PC-3 (cell line): ENCODE measurements at regions not wholly inside any gene's neighbourhood (a gene's known extent, or its start where the extent isn't known, plus 50 kb on each side); places are given as distances from the start of the nearest gene placed in this dataset.

Experiments
- CTCF ChIP-seq: fragments of 300-600 bp; sonication (generic); conservative IDR thresholded peaks from 2 replicates; pipeline ENCODE4 v1.5.1; 2017; ENCODE audit warnings: antibody characterized with exemption, low read depth, mild to moderate bottlenecking, low read length
- EZH2 ChIP-seq: fragments of 300-600 bp; sonication (generic); IDR thresholded peaks from one replicate; pipeline ENCODE4 v1.6.1; 2017; ENCODE audit warnings: antibody characterized with exemption, mild to moderate bottlenecking, low read length; ENCODE audit not compliant: unreplicated experiment

GRCh38 chr4:123510659-123511058 is 114.1 kb downstream of the SPRY1 start:
- TF ChIP-seq CTCF (no peak), EZH2 (no peak)
